IgD-negative memory B cell (primary cell): ENCODE measurements at regions not wholly inside any gene's neighbourhood (a gene's known extent, or its start where the extent isn't known, plus 50 kb on each side); places are given as distances from the start of the nearest gene placed in this dataset.
"Not testable (repeated sequence)": the region's sequence is repeated elsewhere in the genome, so short reads cannot be mapped to it uniquely, and the experiment has no call there.

Source experiments
- H3K27ac Mint-ChIP-seq, 3 donors: one replicate each; pipeline ENCODE4 v1.8.0; 2020 to 2022; ENCODE audit warnings: mild to moderate bottlenecking in 3 of 3, mixed read lengths in 3 of 3, moderate library complexity in 1 of 3
- H3K27me3 Mint-ChIP-seq: one replicate; pipeline ENCODE4 v1.8.0; 2021; ENCODE audit warnings: mixed read lengths
- H3K36me3 Mint-ChIP-seq: one replicate; pipeline ENCODE4 v1.8.0; 2020; ENCODE audit warnings: mild to moderate bottlenecking, mixed read lengths
- H3K4me1 Mint-ChIP-seq, 3 donors: one replicate each; pipeline ENCODE4 v1.8.0; 2020 to 2022; ENCODE audit warnings: mixed read lengths in 3 of 3, mild to moderate bottlenecking in 1 of 3
- H3K4me3 Mint-ChIP-seq, 4 donors: one replicate each; pipeline ENCODE4 v1.8.0; 2020 to 2022; ENCODE audit warnings: mild to moderate bottlenecking in 4 of 4, mixed read lengths in 4 of 4, moderate library complexity in 3 of 4
- H3K9me3 Mint-ChIP-seq, 3 donors: one replicate each; pipeline ENCODE4 v1.8.0; 2020 to 2021; ENCODE audit warnings: mixed read lengths in 3 of 3, mild to moderate bottlenecking in 1 of 3

DNA sequence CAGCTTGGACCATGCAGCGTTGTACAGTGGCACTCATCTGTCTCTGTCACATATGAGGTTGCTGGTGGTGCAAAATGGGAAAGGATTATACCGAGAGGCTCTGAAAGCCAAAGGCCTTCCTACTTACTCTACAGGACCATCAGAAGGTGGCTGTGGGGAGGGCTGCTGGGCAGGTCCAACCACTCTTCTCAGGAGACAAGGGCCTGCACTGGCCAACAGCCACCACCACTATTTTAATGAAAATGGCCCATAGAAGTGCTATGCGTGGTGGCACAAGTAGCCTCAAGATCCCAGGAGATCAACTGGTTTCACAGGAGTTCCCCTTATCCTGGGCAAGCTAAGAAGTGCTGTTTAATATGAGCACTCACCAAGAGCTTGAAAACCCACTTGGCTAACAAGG lies 52.3 kb downstream of the MRPL57 start:
- Mint-ChIP-seq H3K4me3 (no peak overlapping the region), H3K36me3 (no peaks in the 10 kb centered on the region), H3K27ac (no peak overlapping the region), H3K9me3 (no peaks in the 10 kb centered on the region), H3K27me3 (peaks cover 7% of the 10 kb centered on the region), H3K4me1 (peaks cover 0 to 2% (median 0%) of the 10 kb centered on the region in 3 donors)

DNA sequence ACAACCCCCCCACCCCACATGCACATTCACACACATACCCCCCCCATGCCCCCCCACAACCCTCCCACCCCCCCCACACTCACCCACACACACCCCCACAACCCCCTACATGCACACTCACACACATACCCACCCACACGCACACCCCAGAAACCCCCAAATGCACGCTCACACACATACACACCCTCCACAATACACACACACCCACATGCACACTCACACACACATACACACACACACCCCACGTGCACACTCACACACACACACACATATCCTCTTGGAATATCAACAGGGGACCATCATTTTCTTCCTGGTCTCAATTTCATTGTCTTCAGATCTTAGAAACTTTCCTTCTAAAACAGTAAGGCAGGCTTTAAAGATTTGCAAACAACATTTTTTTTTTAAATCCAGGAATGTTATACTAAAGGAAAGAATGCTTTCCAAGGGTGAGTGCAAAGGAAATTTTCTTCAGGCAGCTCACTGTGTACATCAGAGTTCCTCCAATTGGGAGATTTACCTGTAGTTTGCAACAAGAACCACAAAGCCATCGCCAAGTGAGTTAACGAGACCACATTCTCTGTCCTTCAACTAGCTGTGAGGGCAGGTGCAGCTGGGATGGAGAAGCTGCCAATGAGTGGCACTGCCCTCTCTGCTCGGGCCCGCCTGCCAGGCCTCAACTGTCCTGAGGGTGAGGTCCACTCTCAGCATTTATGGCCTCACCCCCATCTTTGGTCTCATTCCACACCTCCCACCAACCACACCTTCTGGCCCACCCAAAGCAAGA lies 53.0 kb downstream of the MRPL57 start:
- Mint-ChIP-seq H3K9me3 (no peaks in the 10 kb centered on the region), H3K36me3 (no peaks in the 10 kb centered on the region), H3K27me3 (peaks cover 7% of the 10 kb centered on the region), H3K4me1 (peaks cover 0 to 2% (median 0%) of the 10 kb centered on the region in 3 donors), H3K27ac (no peak overlapping the region), H3K4me3 (no peak overlapping the region)

DNA sequence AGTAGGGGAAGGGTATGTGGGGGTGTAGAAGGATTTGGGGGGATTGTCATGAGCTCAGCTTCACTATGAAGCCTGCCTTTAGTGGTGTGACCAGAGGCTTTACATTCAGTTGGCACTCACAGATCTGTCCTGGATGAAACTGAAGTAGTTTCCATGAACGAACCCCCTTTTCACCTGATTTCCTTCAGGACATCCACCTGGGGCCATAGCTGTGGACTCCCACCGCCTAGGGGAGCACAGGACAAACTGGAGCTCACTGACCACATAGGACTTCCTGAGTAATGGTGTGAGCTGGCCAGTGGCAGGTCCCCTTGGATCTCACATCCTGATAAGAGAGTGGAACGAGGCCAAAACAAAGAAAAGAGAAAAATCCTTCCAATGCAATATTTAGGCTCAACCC lies 54.1 kb downstream of the MRPL57 start:
- no peaks in the 10 kb centered on the region for H3K36me3 Mint-ChIP-seq
- H3K4me3 Mint-ChIP-seq = no peak overlapping the region
- no peak overlapping the region for H3K27ac Mint-ChIP-seq
- H3K27me3 Mint-ChIP-seq = peaks cover 4% of the 10 kb centered on the region
- H3K9me3 Mint-ChIP-seq = no peaks in the 10 kb centered on the region
- H3K4me1 Mint-ChIP-seq = peaks cover 0 to 2% (median 0%) of the 10 kb centered on the region in 3 donors

DNA sequence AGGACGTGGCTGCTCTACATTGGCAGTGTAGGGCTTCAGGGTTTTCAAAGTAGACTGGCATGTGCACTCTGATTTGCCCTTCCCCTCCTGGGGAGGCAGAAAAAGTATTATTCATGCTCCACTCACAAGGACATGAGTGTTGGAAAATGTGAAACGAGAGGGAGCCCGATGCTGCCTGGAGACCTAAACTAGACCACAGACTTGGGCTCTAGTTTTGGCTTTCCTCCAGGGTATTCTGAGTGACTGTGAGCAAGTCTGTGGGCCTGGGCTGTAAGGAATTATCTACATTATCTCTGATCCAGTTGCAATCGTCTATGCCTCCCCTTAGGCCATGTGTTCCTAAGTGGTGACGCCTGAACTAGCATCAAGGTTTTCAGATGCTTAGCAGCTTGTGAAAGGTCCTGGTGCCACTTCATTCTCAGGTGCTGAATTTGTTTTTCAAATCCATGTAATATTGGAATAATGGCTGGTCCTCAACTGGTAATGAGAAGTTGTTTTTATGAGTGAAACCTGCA lies 55.0 kb downstream of the MRPL57 start:
- no peak overlapping the region for H3K27ac Mint-ChIP-seq
- H3K9me3 Mint-ChIP-seq = no peaks in the 10 kb centered on the region
- no peak overlapping the region for H3K4me3 Mint-ChIP-seq
- no peaks in the 10 kb centered on the region for H3K36me3 Mint-ChIP-seq
- H3K27me3 Mint-ChIP-seq = peaks cover 5% of the 10 kb centered on the region
- peaks cover 0 to 2% (median 0%) of the 10 kb centered on the region in 3 donors for H3K4me1 Mint-ChIP-seq

DNA sequence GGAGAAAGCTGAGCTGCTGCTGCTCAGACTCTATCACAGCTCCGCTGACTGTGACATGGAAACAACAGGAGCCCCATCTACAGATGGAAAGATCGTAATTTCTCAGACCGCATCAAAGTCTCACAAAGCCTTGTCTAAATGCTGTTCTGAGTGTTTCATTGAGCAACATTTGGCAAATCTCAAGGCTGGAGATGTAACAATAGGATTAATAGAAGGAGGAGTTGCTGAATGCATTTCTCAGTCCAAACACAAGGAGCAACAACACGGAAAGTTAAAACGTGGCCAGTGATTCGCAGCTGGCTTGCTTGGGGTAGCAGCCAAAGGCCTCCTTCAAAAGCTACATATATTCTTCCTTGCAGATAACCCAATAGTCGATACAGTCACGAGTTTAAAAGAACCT lies 55.7 kb downstream of the MRPL57 start:
- Mint-ChIP-seq H3K27me3 (peaks cover 5% of the 10 kb centered on the region), H3K27ac (no peak overlapping the region), H3K9me3 (no peaks in the 10 kb centered on the region), H3K36me3 (no peaks in the 10 kb centered on the region), H3K4me3 (no peak overlapping the region), H3K4me1 (peaks cover 0 to 2% (median 0%) of the 10 kb centered on the region in 3 donors)

DNA sequence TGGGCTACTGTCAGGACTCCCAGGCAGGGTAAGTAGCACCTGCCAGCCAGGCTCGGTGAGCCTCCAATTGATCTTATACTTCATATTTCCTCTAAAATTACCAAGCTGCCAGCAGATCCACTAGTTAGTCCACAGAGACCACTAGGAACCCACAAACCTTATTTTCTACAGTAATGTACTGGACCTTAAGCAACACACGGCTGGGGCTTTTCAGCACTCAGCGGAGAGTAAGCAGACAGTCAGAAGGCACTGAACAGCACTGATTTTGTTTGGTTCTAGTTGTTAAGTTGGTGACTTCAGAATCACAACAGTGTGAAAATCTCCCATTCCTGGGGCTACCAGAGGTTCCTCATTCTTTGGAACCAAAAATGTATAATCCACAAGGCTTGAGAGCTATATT lies 56.1 kb downstream of the MRPL57 start:
- H3K9me3 Mint-ChIP-seq = no peaks in the 10 kb centered on the region
- H3K4me3 Mint-ChIP-seq = no peak overlapping the region
- peaks cover 7% of the 10 kb centered on the region for H3K27me3 Mint-ChIP-seq
- peaks cover 0 to 2% (median 0%) of the 10 kb centered on the region in 3 donors for H3K4me1 Mint-ChIP-seq
- no peak overlapping the region for H3K27ac Mint-ChIP-seq
- no peaks in the 10 kb centered on the region for H3K36me3 Mint-ChIP-seq

DNA sequence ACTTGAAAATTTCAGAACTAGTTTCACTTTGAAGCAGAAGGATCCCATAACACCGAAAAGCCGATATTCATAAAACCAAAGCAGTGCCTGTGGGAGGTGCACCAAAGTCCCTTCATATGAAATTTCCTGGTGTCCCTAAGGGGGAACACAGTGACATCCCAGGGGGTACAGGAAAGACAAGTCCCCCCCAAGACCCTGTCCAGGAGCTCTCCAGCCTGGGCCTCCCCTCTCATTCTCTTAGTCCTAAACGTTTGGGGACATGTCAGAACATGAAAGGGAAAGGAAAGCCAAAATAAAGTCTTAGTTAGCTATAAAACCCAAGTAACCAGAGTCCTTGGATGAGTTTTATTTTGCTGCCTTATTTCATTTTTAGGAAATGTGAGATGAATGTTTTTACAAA lies 56.6 kb downstream of the MRPL57 start:
- Mint-ChIP-seq H3K27ac (no peak overlapping the region), H3K27me3 (peaks cover 7% of the 10 kb centered on the region), H3K4me3 (no peak overlapping the region)

DNA sequence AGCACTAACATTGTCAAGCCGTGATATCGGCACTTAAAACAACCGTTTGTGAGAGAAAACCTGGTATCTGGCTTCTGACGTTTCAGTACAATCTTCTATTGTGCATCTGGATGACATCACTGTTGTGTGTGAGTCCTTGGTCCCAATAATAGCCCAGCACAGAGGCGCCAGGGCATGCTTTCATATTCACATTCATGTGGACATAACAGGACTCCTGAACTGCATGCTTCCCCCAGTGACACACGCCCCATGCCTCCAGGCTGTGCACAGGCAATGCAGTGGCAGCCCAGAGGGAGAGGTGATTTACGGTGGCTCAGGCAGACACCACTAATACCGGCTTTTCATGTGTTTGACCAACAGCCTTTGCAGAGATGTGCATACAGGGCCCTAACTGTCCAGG lies 58.1 kb downstream of the MRPL57 start:
- Mint-ChIP-seq H3K9me3 (no peaks in the 10 kb centered on the region), H3K27me3 (peaks cover 7% of the 10 kb centered on the region), H3K4me3 (peak overlapping the region in 1 of 4 donors; percentile 28), H3K36me3 (no peaks in the 10 kb centered on the region), H3K4me1 (peaks cover 0 to 2% (median 0%) of the 10 kb centered on the region in 3 donors), H3K27ac (no peak overlapping the region)

More for the DNA sequence above, 56.6 kb downstream of the MRPL57 start:
- no peaks in the 10 kb centered on the region for H3K9me3 Mint-ChIP-seq
- H3K36me3 Mint-ChIP-seq = no peaks in the 10 kb centered on the region
- peaks cover 0 to 2% (median 0%) of the 10 kb centered on the region in 3 donors for H3K4me1 Mint-ChIP-seq

DNA sequence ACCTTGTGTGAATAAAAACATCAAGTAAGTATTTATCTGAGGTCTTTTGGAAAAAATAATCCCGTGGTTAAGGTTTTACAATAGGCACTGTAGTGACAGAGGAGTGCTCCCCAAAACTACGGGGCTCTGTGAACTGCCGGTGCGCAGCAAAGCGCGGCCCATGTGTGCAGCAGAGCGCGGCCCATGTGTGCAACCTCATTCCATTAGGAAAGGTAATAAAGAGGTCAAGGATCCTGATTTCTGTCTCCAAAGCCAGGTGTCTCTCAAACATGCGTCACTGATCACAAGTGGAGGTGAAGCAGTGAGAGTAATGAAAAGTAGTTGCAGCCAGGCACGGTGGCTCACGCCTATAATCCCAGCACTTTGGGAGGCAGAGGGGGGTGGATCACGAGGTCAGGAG lies 58.7 kb downstream of the MRPL57 start:
- no peak overlapping the region for H3K4me3 Mint-ChIP-seq
- H3K4me1 Mint-ChIP-seq = peaks cover 0 to 2% (median 0%) of the 10 kb centered on the region in 3 donors
- no peak overlapping the region for H3K27ac Mint-ChIP-seq
- peaks cover 7% of the 10 kb centered on the region for H3K27me3 Mint-ChIP-seq
- H3K36me3 Mint-ChIP-seq = no peaks in the 10 kb centered on the region
- no peaks in the 10 kb centered on the region for H3K9me3 Mint-ChIP-seq

DNA sequence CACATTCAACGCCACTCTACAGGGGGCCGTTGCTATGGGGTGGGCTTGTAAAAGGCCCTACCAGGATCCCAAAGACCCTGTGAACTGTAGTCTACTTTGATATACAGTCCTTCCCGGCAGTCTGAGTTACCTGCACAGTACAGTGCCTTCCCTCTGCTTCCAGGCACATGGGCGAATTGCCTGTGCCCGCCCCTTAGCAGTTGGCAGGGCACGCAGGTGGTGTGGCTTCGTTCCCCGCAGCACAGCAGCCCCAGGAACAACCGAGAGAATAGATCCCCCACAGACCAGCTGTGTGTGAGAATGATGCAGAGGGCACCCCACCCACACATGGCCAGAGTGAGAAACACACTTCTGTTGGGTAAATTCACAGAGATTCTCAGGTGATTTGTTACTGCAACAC lies 60.6 kb downstream of the MRPL57 start:
- no peak overlapping the region for H3K4me3 Mint-ChIP-seq
- H3K27ac Mint-ChIP-seq = no peak overlapping the region
- H3K36me3 Mint-ChIP-seq = no peaks in the 10 kb centered on the region
- H3K4me1 Mint-ChIP-seq = peaks cover 0 to 2% (median 0%) of the 10 kb centered on the region in 3 donors
- H3K27me3 Mint-ChIP-seq = peaks cover 4% of the 10 kb centered on the region
- no peaks in the 10 kb centered on the region for H3K9me3 Mint-ChIP-seq

DNA sequence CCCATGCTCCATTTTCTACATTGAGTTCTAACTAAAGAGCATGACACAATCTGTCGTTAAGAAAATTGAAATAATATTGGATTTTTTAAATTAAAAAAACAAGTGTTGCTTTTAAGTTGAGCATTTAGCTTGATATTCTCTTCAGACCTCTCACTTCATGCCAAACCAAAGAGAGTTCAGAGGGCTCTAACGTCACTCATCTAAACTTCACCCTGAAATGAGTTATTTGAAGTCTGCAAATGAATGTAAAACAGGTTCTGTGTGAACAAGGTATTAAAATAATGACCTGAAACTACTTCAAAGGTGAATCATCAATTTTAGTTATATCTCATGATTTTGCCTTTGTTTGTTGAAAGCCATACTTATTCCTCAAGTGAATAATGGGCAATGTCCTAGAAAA lies 61.8 kb downstream of the MRPL57 start:
- H3K27me3 Mint-ChIP-seq = peaks cover 3% of the 10 kb centered on the region
- H3K4me3 Mint-ChIP-seq = no peak overlapping the region
- no peaks in the 10 kb centered on the region for H3K4me1 Mint-ChIP-seq
- no peaks in the 10 kb centered on the region for H3K36me3 Mint-ChIP-seq
- no peaks in the 10 kb centered on the region for H3K9me3 Mint-ChIP-seq
- no peak overlapping the region for H3K27ac Mint-ChIP-seq

DNA sequence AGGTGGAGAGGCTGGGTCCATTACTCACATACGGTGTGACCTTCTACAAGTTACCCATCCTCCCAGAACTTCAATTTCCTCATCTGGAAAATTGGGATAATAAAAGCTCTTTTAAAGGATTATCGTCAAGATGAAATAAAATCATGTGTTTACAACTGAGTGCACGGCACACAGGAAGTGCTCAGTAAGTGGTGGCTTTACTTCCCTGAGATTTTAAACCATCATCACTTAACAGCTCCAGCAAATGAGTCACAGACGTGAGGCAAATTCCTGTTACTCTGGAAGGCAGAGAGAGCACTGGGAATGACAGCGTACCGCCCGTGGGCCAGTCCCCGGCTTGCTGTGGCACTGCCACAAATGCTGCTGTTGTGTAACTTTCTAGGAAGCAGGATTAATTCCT lies 64.1 kb downstream of the MRPL57 start:
- H3K9me3 Mint-ChIP-seq = no peaks in the 10 kb centered on the region
- no peak overlapping the region for H3K4me3 Mint-ChIP-seq
- no peaks in the 10 kb centered on the region for H3K36me3 Mint-ChIP-seq
- peaks cover 7% of the 10 kb centered on the region for H3K27me3 Mint-ChIP-seq
- H3K4me1 Mint-ChIP-seq = no peaks in the 10 kb centered on the region
- no peak overlapping the region for H3K27ac Mint-ChIP-seq

DNA sequence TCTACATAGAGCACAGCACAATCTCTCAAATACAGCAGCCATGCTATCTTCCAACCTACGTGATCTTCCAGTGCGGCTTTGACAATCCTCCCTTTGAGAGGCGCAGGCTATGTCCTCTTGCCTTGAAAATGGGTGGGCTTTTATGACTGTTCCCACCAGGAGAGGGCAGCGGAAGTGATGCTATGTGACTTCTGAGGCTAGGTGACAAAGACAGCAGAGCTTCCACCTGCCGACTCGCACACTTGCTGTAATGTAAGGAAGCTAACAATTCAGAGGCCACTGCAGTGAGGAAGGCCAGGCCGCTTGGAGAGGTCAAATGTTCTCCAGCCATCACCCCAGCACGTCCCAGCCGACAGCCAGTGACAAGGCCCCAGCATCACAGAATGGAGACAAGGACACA lies 65.8 kb downstream of the MRPL57 start:
- Mint-ChIP-seq H3K36me3 (no peaks in the 10 kb centered on the region), H3K4me1 (no peaks in the 10 kb centered on the region), H3K27ac (no peak overlapping the region), H3K4me3 (no peak overlapping the region), H3K9me3 (no peaks in the 10 kb centered on the region), H3K27me3 (peaks cover 5% of the 10 kb centered on the region)

DNA sequence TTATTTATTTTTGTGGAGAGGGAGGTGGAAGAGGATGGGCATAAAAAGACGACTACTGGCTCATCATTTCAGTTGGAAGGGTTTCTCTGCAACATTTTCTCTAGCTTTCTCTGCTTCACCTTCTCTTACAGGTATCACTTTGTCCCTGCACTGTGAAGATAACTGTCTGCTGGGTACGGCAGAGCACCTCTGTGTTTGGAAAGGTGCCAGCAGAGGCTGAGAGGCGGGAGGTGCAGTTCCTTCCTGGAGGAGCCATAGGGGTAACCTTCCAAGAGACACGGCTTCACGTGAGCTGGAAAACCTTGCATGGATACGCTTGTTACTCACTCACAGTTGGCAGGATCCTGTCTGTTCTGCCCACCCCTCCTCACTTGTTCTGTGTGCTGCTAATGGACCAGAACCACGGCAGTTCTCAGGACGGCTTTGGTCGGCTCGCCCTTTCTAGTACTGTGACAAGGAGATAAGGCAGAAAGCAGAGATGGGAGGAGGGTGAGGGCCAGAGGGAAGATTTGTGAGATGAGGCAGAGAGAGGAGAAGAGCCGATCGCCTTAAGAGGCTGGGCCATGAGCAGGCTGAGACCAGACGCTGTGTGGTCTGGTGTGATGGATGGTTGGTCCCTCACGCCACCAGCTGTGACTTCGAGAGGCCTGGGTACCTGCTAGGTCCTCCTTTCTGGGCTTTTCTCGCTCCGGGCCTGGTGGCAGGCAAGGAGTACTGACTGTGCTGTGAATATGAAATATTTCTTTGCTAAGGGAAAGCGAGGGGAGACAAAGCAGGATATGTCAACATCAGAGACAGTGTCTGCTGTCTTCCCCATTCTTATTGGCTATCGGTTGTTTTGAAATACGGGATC lies 66.8 kb downstream of the MRPL57 start:
- no peaks in the 10 kb centered on the region for H3K36me3 Mint-ChIP-seq
- peaks cover 7% of the 10 kb centered on the region for H3K27me3 Mint-ChIP-seq
- H3K4me1 Mint-ChIP-seq = no peaks in the 10 kb centered on the region
- no peaks in the 10 kb centered on the region for H3K9me3 Mint-ChIP-seq
- no peak overlapping the region for H3K4me3 Mint-ChIP-seq
- no peak overlapping the region for H3K27ac Mint-ChIP-seq

DNA sequence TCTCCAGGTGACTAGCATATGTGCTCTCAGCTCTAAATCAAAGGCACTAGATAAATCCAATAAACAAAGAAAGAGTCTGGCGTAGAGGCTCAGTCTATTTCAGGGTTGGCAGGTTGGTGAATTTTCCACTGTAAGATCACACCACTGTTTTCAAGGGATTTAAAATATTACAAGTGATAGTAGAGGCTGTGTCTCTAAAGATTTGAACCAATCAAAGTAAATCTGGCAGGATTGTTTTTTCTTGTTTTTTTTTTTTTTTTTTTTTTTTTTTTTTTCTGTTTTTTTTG lies 67.4 kb downstream of the MRPL57 start:
- not testable (repeated sequence) for H3K9me3 Mint-ChIP-seq, H3K4me3 Mint-ChIP-seq, H3K27me3 Mint-ChIP-seq, H3K4me1 Mint-ChIP-seq, H3K27ac Mint-ChIP-seq, H3K36me3 Mint-ChIP-seq
